HEK293 (cell line): ENCODE measurements at regions not wholly inside any gene's neighbourhood (a gene's known extent, or its start where the extent isn't known, plus 50 kb on each side); places are given as distances from the start of the nearest gene placed in this dataset.

Experiments
- CTCF ChIA-PET: fragments of 350-600 bp; formaldehyde crosslinking; extraction: SDS; loops from one replicate; lab custom pipeline; 2021; ENCODE audit warnings: antibody characterized with exemption; lab: Yijun Ruan, JAX
- POLR2A ChIA-PET: fragments of 300-600 bp; formaldehyde crosslinking; extraction: SDS; loops from one replicate; lab custom pipeline; 2020; ENCODE audit warnings: antibody characterized with exemption, inconsistent platforms; lab: Yijun Ruan, JAX
- H3K27ac ChIP-seq: fragments of 200-500 bp; sonication (Bioruptor generic); 2 replicates; pipeline ENCODE4 v1.5.1; 2014; ENCODE audit warnings: low read depth, low read length, control low read depth, inconsistent platforms; ENCODE audit errors: extremely low read depth
- H3K36me3 ChIP-seq, 2 experiments: fragments of 200-500 bp in 1 of 2; sonication (Bioruptor generic) in 1 of 2; 1 replicate in 1 of 2; 2 replicates in 1 of 2; pipeline ENCODE4 v1.5.1; 2014 to 2017; ENCODE audit warnings: inconsistent platforms in 2 of 2, low read length in 2 of 2; ENCODE audit not compliant: control insufficient read depth in 2 of 2, insufficient read depth in 1 of 2
- H3K4me1 ChIP-seq: fragments of 200-500 bp; sonication (Bioruptor generic); 2 replicates; pipeline ENCODE4 v1.5.1; 2014; ENCODE audit warnings: mild to moderate bottlenecking, low read length, inconsistent platforms; ENCODE audit not compliant: control insufficient read depth, insufficient read depth
- H3K4me3 ChIP-seq: 2 replicates; pipeline ENCODE4 v1.5.1; 2011; ENCODE audit warnings: low read depth, mild to moderate bottlenecking, control low read depth, low read length, moderate library complexity
- H3K9me3 ChIP-seq: fragments of 200-500 bp; sonication (Bioruptor generic); 2 replicates; pipeline ENCODE4 v1.5.1; 2014; ENCODE audit warnings: low read depth, low read length, inconsistent platforms; ENCODE audit not compliant: control insufficient read depth, insufficient read depth
- GLI4 ChIP-seq: fragments of 450-650 bp; formaldehyde crosslinking; IDR thresholded peaks from 2 replicates; pipeline ENCODE4 v1.5.1; 2016; ENCODE audit warnings: missing biosample characterization, missing genetic modification characterization
- GLIS1 ChIP-seq: fragments of 450-650 bp; formaldehyde crosslinking; IDR thresholded peaks from 2 replicates; pipeline ENCODE4 v1.5.1; 2016; ENCODE audit warnings: missing biosample characterization, missing genetic modification characterization
- KLF1 ChIP-seq: fragments of 450-650 bp; formaldehyde crosslinking; IDR thresholded peaks from 2 replicates; pipeline ENCODE4 v1.5.1; 2016; ENCODE audit warnings: missing biosample characterization, missing genetic modification characterization
- KLF10 ChIP-seq: fragments of 450-650 bp; IDR thresholded peaks from 2 replicates; pipeline ENCODE4 v1.5.1; 2018; ENCODE audit warnings: missing biosample characterization, mild to moderate bottlenecking, missing genetic modification characterization
- MEIS1 ChIP-seq: sonication (generic); formaldehyde crosslinking; IDR thresholded peaks from 2 replicates; pipeline ENCODE4 v1.8.1; 2022; ENCODE audit warnings: missing genetic modification reagents, mild to moderate bottlenecking, borderline replicate concordance
- REPIN1 ChIP-seq: fragments of 450-650 bp; formaldehyde crosslinking; IDR thresholded peaks from 2 replicates; pipeline ENCODE4 v1.5.1; 2017; ENCODE audit warnings: missing biosample characterization, missing genetic modification characterization, low read depth
- REST ChIP-seq: fragments of 450-650 bp; formaldehyde crosslinking; IDR thresholded peaks from 2 replicates; pipeline ENCODE4 v1.5.1; 2016; ENCODE audit warnings: missing biosample characterization, missing genetic modification characterization
- ZNF114 ChIP-seq: fragments of 450-650 bp; formaldehyde crosslinking; IDR thresholded peaks from 2 replicates; pipeline ENCODE4 v1.5.0; 2017; ENCODE audit warnings: missing biosample characterization, missing genetic modification characterization
- ZNF223 ChIP-seq: fragments of 450-650 bp; formaldehyde crosslinking; IDR thresholded peaks from 2 replicates; pipeline ENCODE4 v1.5.1; 2016; ENCODE audit warnings: missing biosample characterization, missing genetic modification characterization
- ZNF37A ChIP-seq: fragments of 450-650 bp; IDR thresholded peaks from 2 replicates; pipeline ENCODE4 v1.5.1; 2018; ENCODE audit warnings: missing biosample characterization, missing genetic modification characterization
- ZNF529 ChIP-seq: fragments of 450-650 bp; formaldehyde crosslinking; IDR thresholded peaks from 2 replicates; pipeline ENCODE4 v1.5.1; 2017; ENCODE audit warnings: missing genetic modification characterization, missing biosample characterization; ENCODE audit not compliant: insufficient replicate concordance
- ZNF544 ChIP-seq: fragments of 450-650 bp; formaldehyde crosslinking; IDR thresholded peaks from 2 replicates; pipeline ENCODE4 v1.5.0; 2017; ENCODE audit warnings: missing biosample characterization, missing genetic modification characterization
- ZNF585B ChIP-seq: fragments of 450-650 bp; formaldehyde crosslinking; IDR thresholded peaks from 2 replicates; pipeline ENCODE4 v1.5.1; 2016; ENCODE audit warnings: missing biosample characterization, missing genetic modification characterization
- ZNF639 ChIP-seq: fragments of 450-650 bp; formaldehyde crosslinking; IDR thresholded peaks from 2 replicates; pipeline ENCODE4 v1.5.1; 2016; ENCODE audit warnings: missing biosample characterization, missing genetic modification characterization
- ZNF704 ChIP-seq: fragments of 450-650 bp; formaldehyde crosslinking; IDR thresholded peaks from 2 replicates; pipeline ENCODE4 v1.5.1; 2016; ENCODE audit warnings: missing biosample characterization, missing genetic modification characterization
- ZNF791 ChIP-seq: fragments of 450-650 bp; formaldehyde crosslinking; IDR thresholded peaks from 2 replicates; pipeline ENCODE4 v1.5.1; 2016; ENCODE audit warnings: missing biosample characterization, missing genetic modification characterization
- TF ChIP-seq, protein P1 (sequence below): fragments of 450-650 bp; formaldehyde crosslinking; IDR thresholded peaks from 2 replicates; pipeline ENCODE4 v1.5.1; 2016; ENCODE audit warnings: missing biosample characterization, missing genetic modification characterization, borderline replicate concordance
- TF ChIP-seq, protein P2 (sequence below): fragments of 450-650 bp; formaldehyde crosslinking; IDR thresholded peaks from 2 replicates; pipeline ENCODE4 v1.5.1; 2016; ENCODE audit warnings: missing biosample characterization, missing genetic modification characterization

DNA sequence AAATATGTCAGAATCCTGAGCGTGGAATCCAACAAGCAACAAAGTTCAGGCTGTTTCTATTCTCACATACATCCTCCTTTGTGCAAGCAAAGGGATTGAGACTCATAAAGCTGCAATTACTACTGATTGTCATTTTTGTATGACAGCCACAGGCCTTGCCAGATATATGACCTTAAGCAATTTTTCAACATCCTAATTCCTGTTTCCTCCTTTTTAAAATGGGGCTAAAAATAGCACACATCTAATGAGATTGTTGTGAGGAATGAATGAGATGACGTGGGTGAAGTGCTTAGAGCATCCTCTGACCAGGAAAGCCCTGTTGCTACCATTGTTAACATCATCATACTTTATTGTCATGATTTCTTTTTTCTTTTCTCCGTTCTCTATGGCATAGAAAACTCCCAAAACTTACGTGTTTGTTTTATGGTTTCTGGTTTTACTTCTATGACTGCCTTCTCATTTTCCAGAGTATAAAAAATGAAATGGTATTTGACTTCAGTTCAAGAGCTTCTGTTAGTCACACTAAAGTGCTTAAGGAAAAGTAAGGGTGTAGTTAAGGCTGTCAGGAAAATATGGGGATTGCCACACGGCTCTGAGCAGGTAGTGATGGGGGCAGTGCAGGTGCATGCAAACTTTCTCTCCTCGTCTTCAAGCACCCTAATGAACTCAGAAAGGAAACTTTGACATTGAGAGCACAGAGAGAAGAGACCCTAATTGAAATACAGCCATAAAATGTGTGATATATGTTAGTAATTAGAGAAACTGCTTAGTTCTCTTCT is 590.6 kb upstream of the NETO1 start:
- TF ChIP-seq ZNF704 (tag by site-specific recombination) (no peak), ZNF529 (tag by site-specific recombination) (no peak), ZNF114 (tag by site-specific recombination) (no peak), GLI4 (tag by site-specific recombination) (no peak), REST (tag by site-specific recombination) (no peak), REPIN1 (tag by site-specific recombination) (no peak), ZNF37A (tag by site-specific recombination) (no peak), ZNF544 (tag by site-specific recombination) (no peak), KLF10 (tag by site-specific recombination) (no peak), ZNF791 (tag by site-specific recombination) (no peak), ZNF585B (tag by site-specific recombination) (no peak), MEIS1 (CRISPR knock-in tag) (no peak), KLF1 (tag by site-specific recombination) (no peak), ZNF639 (tag by site-specific recombination) (no peak), GLIS1 (tag by site-specific recombination) (no peak), ZNF223 (no peak)
- TF ChIP-seq, protein P1, sequence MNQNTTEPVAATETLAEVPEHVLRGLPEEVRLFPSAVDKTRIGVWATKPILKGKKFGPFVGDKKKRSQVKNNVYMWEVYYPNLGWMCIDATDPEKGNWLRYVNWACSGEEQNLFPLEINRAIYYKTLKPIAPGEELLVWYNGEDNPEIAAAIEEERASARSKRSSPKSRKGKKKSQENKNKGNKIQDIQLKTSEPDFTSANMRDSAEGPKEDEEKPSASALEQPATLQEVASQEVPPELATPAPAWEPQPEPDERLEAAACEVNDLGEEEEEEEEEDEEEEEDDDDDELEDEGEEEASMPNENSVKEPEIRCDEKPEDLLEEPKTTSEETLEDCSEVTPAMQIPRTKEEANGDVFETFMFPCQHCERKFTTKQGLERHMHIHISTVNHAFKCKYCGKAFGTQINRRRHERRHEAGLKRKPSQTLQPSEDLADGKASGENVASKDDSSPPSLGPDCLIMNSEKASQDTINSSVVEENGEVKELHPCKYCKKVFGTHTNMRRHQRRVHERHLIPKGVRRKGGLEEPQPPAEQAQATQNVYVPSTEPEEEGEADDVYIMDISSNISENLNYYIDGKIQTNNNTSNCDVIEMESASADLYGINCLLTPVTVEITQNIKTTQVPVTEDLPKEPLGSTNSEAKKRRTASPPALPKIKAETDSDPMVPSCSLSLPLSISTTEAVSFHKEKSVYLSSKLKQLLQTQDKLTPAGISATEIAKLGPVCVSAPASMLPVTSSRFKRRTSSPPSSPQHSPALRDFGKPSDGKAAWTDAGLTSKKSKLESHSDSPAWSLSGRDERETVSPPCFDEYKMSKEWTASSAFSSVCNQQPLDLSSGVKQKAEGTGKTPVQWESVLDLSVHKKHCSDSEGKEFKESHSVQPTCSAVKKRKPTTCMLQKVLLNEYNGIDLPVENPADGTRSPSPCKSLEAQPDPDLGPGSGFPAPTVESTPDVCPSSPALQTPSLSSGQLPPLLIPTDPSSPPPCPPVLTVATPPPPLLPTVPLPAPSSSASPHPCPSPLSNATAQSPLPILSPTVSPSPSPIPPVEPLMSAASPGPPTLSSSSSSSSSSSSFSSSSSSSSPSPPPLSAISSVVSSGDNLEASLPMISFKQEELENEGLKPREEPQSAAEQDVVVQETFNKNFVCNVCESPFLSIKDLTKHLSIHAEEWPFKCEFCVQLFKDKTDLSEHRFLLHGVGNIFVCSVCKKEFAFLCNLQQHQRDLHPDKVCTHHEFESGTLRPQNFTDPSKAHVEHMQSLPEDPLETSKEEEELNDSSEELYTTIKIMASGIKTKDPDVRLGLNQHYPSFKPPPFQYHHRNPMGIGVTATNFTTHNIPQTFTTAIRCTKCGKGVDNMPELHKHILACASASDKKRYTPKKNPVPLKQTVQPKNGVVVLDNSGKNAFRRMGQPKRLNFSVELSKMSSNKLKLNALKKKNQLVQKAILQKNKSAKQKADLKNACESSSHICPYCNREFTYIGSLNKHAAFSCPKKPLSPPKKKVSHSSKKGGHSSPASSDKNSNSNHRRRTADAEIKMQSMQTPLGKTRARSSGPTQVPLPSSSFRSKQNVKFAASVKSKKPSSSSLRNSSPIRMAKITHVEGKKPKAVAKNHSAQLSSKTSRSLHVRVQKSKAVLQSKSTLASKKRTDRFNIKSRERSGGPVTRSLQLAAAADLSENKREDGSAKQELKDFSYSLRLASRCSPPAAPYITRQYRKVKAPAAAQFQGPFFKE (tag by site-specific recombination): no peak
- TF ChIP-seq, protein P2, sequence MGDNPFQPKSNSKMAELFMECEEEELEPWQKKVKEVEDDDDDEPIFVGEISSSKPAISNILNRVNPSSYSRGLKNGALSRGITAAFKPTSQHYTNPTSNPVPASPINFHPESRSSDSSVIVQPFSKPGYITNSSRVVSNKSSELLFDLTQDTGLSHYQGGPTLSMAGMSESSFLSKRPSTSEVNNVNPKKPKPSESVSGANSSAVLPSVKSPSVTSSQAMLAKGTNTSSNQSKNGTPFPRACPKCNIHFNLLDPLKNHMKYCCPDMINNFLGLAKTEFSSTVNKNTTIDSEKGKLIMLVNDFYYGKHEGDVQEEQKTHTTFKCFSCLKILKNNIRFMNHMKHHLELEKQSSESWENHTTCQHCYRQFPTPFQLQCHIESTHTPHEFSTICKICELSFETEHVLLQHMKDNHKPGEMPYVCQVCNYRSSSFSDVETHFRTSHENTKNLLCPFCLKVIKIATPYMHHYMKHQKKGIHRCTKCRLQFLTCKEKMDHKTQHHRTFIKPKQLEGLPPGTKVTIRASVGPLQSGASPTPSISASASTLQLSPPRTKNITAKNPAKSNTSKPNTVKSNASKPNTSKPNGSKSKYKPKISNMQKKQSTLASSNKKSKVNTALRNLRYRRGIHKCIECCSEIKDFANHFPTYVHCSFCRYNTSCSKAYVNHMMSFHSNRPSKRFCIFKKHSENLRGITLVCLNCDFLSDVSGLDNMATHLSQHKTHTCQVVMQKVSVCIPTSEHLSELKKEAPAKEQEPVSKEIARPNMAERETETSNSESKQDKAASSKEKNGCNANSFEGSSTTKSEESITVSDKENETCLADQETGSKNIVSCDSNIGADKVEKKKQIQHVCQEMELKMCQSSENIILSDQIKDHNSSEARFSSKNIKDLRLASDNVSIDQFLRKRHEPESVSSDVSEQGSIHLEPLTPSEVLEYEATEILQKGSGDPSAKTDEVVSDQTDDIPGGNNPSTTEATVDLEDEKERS (tag by site-specific recombination): no peak
- H3K4me3 ChIP-seq: no peak overlapping the region
- ChIA-PET CTCF (interaction anchor here (0.6 kb wide), 1 partner anchor 700 kb away, joined by 3 read pairs; no protein-coding TSS in a partner anchor), POLR2A (no interaction called here)
- no peaks in the 10 kb centered on the region for H3K36me3 ChIP-seq
- H3K4me1 ChIP-seq: no peaks in the 10 kb centered on the region
- H3K27ac ChIP-seq: no peak overlapping the region
- H3K9me3 ChIP-seq: no peaks in the 10 kb centered on the region
